SK-N-SH treated with all-trans-retinoic acid at 6 μM for 48 hours (cell line): ENCODE measurements at regions not wholly inside any gene's neighbourhood (a gene's known extent, or its start where the extent isn't known, plus 50 kb on each side); places are given as distances from the start of the nearest gene placed in this dataset.

ENCODE experiments used
- ARNTL ChIP-seq: fragments of 450-650 bp; formaldehyde crosslinking; IDR thresholded peaks from 2 replicates; pipeline ENCODE4 v1.5.0; 2020; ENCODE audit warnings: low read depth, mild to moderate bottlenecking, moderate library complexity, borderline replicate concordance
- CREB5 ChIP-seq: fragments of 250-450 bp; sonication (Bioruptor Pico); IDR thresholded peaks from 2 replicates; pipeline ENCODE4 v1.5.1; 2020; ENCODE audit warnings: low read depth, mild to moderate bottlenecking, moderate library complexity
- ESRRG ChIP-seq: fragments of 250-450 bp; sonication (Bioruptor Pico); IDR thresholded peaks from 2 replicates; pipeline ENCODE4 v1.6.1; 2021; ENCODE audit warnings: mild to moderate bottlenecking
- GLIS3 ChIP-seq: fragments of 250-450 bp; sonication (Bioruptor Pico); IDR thresholded peaks from 2 replicates; pipeline ENCODE4 v1.5.0; 2020; ENCODE audit warnings: mild to moderate bottlenecking, moderate library complexity
- OSR1 ChIP-seq: fragments of 250-450 bp; sonication (Bioruptor Pico); IDR thresholded peaks from 2 replicates; pipeline ENCODE4 v1.8.0; 2022; ENCODE audit warnings: moderate library complexity, mild to moderate bottlenecking, inconsistent platforms
- RARB ChIP-seq: fragments of 250-450 bp; sonication (Bioruptor Pico); IDR thresholded peaks from 2 replicates; pipeline ENCODE4 v1.8.0; 2021; ENCODE audit warnings: mild to moderate bottlenecking, moderate library complexity
- TOX ChIP-seq: fragments of 250-450 bp; sonication (Bioruptor Pico); IDR thresholded peaks from 2 replicates; pipeline ENCODE4 v1.8.0; 2021; ENCODE audit warnings: mild to moderate bottlenecking, moderate library complexity, borderline replicate concordance
- TSHZ2 ChIP-seq: fragments of 250-450 bp; sonication (Bioruptor Pico); IDR thresholded peaks from 2 replicates; pipeline ENCODE4 v1.5.0; 2020; ENCODE audit warnings: mild to moderate bottlenecking, moderate library complexity
- ZC3H10 ChIP-seq: fragments of 250-450 bp; sonication (Bioruptor Pico); IDR thresholded peaks from 2 replicates; pipeline ENCODE4 v1.5.1; 2021; ENCODE audit warnings: mild to moderate bottlenecking, moderate library complexity
- ZFP3 ChIP-seq: fragments of 250-450 bp; sonication (Bioruptor Pico); IDR thresholded peaks from 2 replicates; pipeline ENCODE4 v1.5.0; 2020; ENCODE audit warnings: mild to moderate bottlenecking, moderate library complexity
- ZFP30 ChIP-seq: fragments of 450-650 bp; formaldehyde crosslinking; IDR thresholded peaks from 2 replicates; pipeline ENCODE4 v1.5.0; 2022; ENCODE audit warnings: mild to moderate bottlenecking, moderate library complexity
- TF ChIP-seq, protein P1 (sequence below): fragments of 250-450 bp; sonication (Bioruptor Pico); IDR thresholded peaks from 2 replicates; pipeline ENCODE4 v1.8.0; 2020; ENCODE audit warnings: mild to moderate bottlenecking, moderate library complexity, borderline replicate concordance

DNA sequence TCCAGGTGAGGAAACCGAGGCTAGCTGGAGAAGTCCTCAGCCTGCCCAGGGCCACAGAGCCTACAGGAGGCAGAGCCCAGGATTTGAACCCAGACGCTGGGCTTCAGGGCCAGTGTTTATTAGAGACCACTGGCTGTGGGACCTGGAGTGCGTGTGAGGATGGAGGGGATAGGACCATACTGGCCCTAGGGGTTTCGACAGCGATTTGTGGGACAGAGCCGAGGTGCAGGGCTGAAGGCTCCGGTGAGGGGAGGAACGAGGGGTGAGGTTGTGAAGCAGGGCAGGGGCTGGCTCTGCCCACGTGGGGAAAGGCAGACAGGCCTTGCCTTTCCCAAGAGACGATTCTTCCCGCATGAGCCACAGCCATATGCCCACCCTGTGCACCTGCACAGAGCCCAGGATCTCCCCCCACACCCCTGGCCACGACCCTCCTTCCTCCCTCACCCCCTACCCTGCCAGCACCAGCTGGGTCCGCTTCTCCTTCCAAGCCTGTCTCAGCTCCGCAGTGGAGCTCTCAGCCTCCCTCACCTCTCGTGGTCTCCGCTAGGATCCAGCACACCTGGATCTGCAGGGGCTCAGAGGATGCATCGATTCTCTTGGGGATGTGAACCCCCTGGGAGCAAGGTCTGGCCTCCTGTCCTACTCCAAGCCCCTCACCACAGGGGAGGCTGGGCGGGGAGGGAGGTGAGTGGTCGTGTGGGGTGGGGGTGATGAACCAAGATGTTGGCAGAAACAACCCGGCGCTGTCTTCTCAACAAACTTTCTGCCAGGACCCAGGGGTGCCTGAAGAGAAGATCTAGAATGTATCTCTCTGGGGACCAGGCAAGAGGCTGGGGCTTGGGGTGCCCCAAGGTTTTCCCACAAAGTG lies 58.4 kb downstream of the RTL6 start:
- no peak for TF ChIP-seq ZFP3 (CRISPR knock-in tag)
- TF ChIP-seq CREB5: no peak
- no peak for TF ChIP-seq ZFP30
- TF ChIP-seq ZC3H10: no peak
- TF ChIP-seq ESRRG (CRISPR knock-in tag): no peak
- TF ChIP-seq, protein P1, sequence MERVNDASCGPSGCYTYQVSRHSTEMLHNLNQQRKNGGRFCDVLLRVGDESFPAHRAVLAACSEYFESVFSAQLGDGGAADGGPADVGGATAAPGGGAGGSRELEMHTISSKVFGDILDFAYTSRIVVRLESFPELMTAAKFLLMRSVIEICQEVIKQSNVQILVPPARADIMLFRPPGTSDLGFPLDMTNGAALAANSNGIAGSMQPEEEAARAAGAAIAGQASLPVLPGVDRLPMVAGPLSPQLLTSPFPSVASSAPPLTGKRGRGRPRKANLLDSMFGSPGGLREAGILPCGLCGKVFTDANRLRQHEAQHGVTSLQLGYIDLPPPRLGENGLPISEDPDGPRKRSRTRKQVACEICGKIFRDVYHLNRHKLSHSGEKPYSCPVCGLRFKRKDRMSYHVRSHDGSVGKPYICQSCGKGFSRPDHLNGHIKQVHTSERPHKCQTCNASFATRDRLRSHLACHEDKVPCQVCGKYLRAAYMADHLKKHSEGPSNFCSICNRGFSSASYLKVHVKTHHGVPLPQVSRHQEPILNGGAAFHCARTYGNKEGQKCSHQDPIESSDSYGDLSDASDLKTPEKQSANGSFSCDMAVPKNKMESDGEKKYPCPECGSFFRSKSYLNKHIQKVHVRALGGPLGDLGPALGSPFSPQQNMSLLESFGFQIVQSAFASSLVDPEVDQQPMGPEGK: no peak
- TF ChIP-seq RARB (CRISPR knock-in tag): no peak
- TF ChIP-seq TOX (CRISPR knock-in tag): no peak
- TF ChIP-seq ARNTL (CRISPR knock-in tag): no peak
- no peak for TF ChIP-seq OSR1
- TF ChIP-seq GLIS3 (CRISPR knock-in tag): no peak
- TF ChIP-seq TSHZ2 (CRISPR knock-in tag): no peak
